GM23338 (cell line): ENCODE measurements at regions not wholly inside any gene's neighbourhood (a gene's known extent, or its start where the extent isn't known, plus 50 kb on each side); places are given as distances from the start of the nearest gene placed in this dataset.

Experiments
- ATAC-seq: fragments of 200-7000 bp; cut with Tn5 transposase; 3 replicates; pipeline ENCODE4 v1.9.1; 2020
- DNase-seq: peaks from one replicate; pipeline ENCODE4 v3.0.0-alpha.2; 2015; ENCODE audit warnings: low spot score
- H2AFZ ChIP-seq: fragments of 200-600 bp; sonication (generic); 2 replicates; pipeline ENCODE4 v1.8.0; 2016; ENCODE audit warnings: antibody characterized with exemption, mild to moderate bottlenecking, moderate library complexity
- H3F3A ChIP-seq: fragments of 200-600 bp; sonication (generic); replicated peaks from 2 replicates; pipeline ENCODE4 v1.8.0; 2017; ENCODE audit warnings: antibody characterized with exemption, mixed run types, low read depth
- H3K27ac ChIP-seq: fragments of 200-600 bp; sonication (generic); 2 replicates; pipeline ENCODE4 v1.6.1; 2016; ENCODE audit warnings: low read depth
- H3K27me3 ChIP-seq: fragments of 200-600 bp; sonication (generic); 2 replicates; pipeline ENCODE4 v1.8.0; 2016; ENCODE audit warnings: mild to moderate bottlenecking, mixed run types, moderate library complexity; ENCODE audit not compliant: insufficient read depth
- H3K36me3 ChIP-seq: fragments of 200-600 bp; sonication (generic); 2 replicates; pipeline ENCODE4 v1.8.0; 2016; ENCODE audit warnings: mild to moderate bottlenecking; ENCODE audit not compliant: insufficient read depth
- H3K4me1 ChIP-seq: fragments of 200-600 bp; sonication (generic); 2 replicates; pipeline ENCODE4 v1.8.0; 2016; ENCODE audit warnings: mild to moderate bottlenecking, moderate library complexity; ENCODE audit not compliant: insufficient read depth
- H3K4me2 ChIP-seq: fragments of 200-600 bp; sonication (generic); 2 replicates; pipeline ENCODE4 v1.7.1; 2017; ENCODE audit warnings: mixed run types
- H3K4me3 ChIP-seq: fragments of 200-600 bp; sonication (generic); 2 replicates; pipeline ENCODE4 v1.6.1; 2016; ENCODE audit warnings: mixed run types
- H3K79me2 ChIP-seq: fragments of 200-600 bp; sonication (generic); replicated peaks from 2 replicates; pipeline ENCODE4 v1.8.0; 2017; ENCODE audit warnings: mild to moderate bottlenecking; ENCODE audit not compliant: insufficient read depth
- H3K9me2 ChIP-seq: fragments of 200-600 bp; sonication (generic); 2 replicates; pipeline ENCODE4 v1.8.0; 2017; ENCODE audit not compliant: insufficient read depth
- H4K20me1 ChIP-seq: fragments of 200-600 bp; sonication (generic); replicated peaks from 2 replicates; pipeline ENCODE4 v1.8.0; 2017; ENCODE audit warnings: mild to moderate bottlenecking; ENCODE audit not compliant: insufficient read depth
- H3K27ac Mint-ChIP-seq: 2 replicates; pipeline ENCODE4 v1.8.0; 2020; ENCODE audit warnings: inconsistent platforms, mild to moderate bottlenecking, moderate library complexity, mixed read lengths
- H3K27me3 Mint-ChIP-seq: 3 replicates; pipeline ENCODE4 v1.8.0; 2022; ENCODE audit warnings: low read depth, mild to moderate bottlenecking, moderate library complexity, mixed read lengths, inconsistent platforms; ENCODE audit not compliant: insufficient read depth, poor library complexity
- H3K36me3 Mint-ChIP-seq: 3 replicates; pipeline ENCODE4 v1.8.0; 2021; ENCODE audit warnings: low read depth, mild to moderate bottlenecking, inconsistent platforms, moderate library complexity, mixed read lengths
- H3K4me1 Mint-ChIP-seq: 3 replicates; pipeline ENCODE4 v1.8.0; 2020; ENCODE audit warnings: mild to moderate bottlenecking, inconsistent platforms, mixed read lengths
- H3K4me3 Mint-ChIP-seq: 3 replicates; pipeline ENCODE4 v1.8.0; 2021; ENCODE audit warnings: moderate library complexity, mild to moderate bottlenecking, inconsistent platforms, mixed read lengths
- H3K9me3 Mint-ChIP-seq: 3 replicates; pipeline ENCODE4 v1.8.0; 2020; ENCODE audit warnings: moderate library complexity, mild to moderate bottlenecking, inconsistent platforms, mixed read lengths
- CREB1 ChIP-seq: fragments of 250-450 bp; sonication (Bioruptor Pico); IDR thresholded peaks from 2 replicates; pipeline ENCODE4 v1.5.0; 2020; ENCODE audit warnings: low read depth, mild to moderate bottlenecking, moderate library complexity
- EZH2 ChIP-seq: fragments of 200-600 bp; sonication (generic); IDR thresholded peaks from one replicate; pipeline ENCODE4 v1.8.0; 2017; ENCODE audit warnings: antibody characterized with exemption, mild to moderate bottlenecking, low read depth; ENCODE audit not compliant: unreplicated experiment
- EZH2phosphoT487 ChIP-seq: fragments of 200-600 bp; sonication (generic); IDR thresholded peaks from one replicate; pipeline ENCODE4 v1.8.1; 2018; ENCODE audit warnings: antibody characterized with exemption; ENCODE audit not compliant: unreplicated experiment
- JUNB ChIP-seq: IDR thresholded peaks from one replicate; pipeline ENCODE4 v1.6.1; 2016; ENCODE audit warnings: antibody characterized with exemption; ENCODE audit not compliant: unreplicated experiment
- POLR2AphosphoS5 ChIP-seq: IDR thresholded peaks from 2 replicates; pipeline ENCODE4 v1.6.1; 2016; ENCODE audit warnings: antibody characterized with exemption, low read depth
- ZNF114 ChIP-seq: fragments of 250-450 bp; sonication (Bioruptor Pico); IDR thresholded peaks from 2 replicates; pipeline ENCODE4 v1.5.0; 2020; ENCODE audit warnings: mild to moderate bottlenecking, moderate library complexity
- ZNF331 ChIP-seq: fragments of 250-450 bp; sonication (Bioruptor Pico); IDR thresholded peaks from 2 replicates; pipeline ENCODE4 v1.5.0; 2020; ENCODE audit warnings: low read depth, mild to moderate bottlenecking, moderate library complexity
- TF ChIP-seq, protein P1 (sequence below): fragments of 250-450 bp; sonication (Bioruptor Pico); IDR thresholded peaks from 2 replicates; pipeline ENCODE4 v1.5.0; 2020; ENCODE audit warnings: mild to moderate bottlenecking, moderate library complexity
- TF ChIP-seq, protein P2 (sequence below): IDR thresholded peaks from one replicate; pipeline ENCODE4 v1.6.1; 2018; ENCODE audit warnings: antibody characterized with exemption; ENCODE audit not compliant: unreplicated experiment
- TF ChIP-seq, protein P3 (sequence below): IDR thresholded peaks from 2 replicates; pipeline ENCODE4 v1.6.1; 2016; ENCODE audit warnings: antibody characterized with exemption

DNA sequence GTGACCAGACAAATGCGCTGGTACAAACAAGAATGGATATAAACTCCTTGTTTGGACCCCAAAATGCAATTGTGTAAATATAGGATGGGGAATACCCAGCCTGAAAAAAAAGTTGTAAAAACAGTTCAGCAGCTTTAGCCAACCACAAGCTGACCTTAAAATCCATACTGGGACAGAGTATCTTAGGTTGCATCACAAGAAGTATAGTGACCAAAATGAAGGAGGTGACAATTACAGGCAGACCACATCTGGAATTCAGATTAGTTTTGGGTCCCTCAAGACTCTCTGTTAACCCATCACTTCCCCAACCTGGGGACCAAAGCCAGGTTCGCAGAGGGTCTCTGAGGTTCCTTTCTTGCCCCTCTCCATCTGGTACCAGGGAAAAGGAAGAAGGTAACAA is 115.9 kb upstream of the PRR20G start:
- H3K27ac Mint-ChIP-seq, result no peak overlapping the region

More for the DNA sequence above, 115.9 kb upstream of the PRR20G start:
- no peaks in the 10 kb centered on the region for H4K20me1 ChIP-seq
- H3K4me2 ChIP-seq, result no peak overlapping the region
- Mint-ChIP-seq H3K27me3 (peaks cover 6% of the 10 kb centered on the region), H3K4me1 (peaks cover 21% of the 10 kb centered on the region), H3K4me3 (no peak overlapping the region), H3K36me3 (no peaks in the 10 kb centered on the region), H3K9me3 (peaks cover 3% of the 10 kb centered on the region; the same call in 1 of the 3 replicates)
- TF ChIP-seq JUNB (no peak), POLR2AphosphoS5 (no peak), ZNF331 (no peak), CREB1 (CRISPR knock-in tag) (no peak), EZH2phosphoT487 (no peak), EZH2 (no peak), ZNF114 (no peak)
- TF ChIP-seq, protein P1, sequence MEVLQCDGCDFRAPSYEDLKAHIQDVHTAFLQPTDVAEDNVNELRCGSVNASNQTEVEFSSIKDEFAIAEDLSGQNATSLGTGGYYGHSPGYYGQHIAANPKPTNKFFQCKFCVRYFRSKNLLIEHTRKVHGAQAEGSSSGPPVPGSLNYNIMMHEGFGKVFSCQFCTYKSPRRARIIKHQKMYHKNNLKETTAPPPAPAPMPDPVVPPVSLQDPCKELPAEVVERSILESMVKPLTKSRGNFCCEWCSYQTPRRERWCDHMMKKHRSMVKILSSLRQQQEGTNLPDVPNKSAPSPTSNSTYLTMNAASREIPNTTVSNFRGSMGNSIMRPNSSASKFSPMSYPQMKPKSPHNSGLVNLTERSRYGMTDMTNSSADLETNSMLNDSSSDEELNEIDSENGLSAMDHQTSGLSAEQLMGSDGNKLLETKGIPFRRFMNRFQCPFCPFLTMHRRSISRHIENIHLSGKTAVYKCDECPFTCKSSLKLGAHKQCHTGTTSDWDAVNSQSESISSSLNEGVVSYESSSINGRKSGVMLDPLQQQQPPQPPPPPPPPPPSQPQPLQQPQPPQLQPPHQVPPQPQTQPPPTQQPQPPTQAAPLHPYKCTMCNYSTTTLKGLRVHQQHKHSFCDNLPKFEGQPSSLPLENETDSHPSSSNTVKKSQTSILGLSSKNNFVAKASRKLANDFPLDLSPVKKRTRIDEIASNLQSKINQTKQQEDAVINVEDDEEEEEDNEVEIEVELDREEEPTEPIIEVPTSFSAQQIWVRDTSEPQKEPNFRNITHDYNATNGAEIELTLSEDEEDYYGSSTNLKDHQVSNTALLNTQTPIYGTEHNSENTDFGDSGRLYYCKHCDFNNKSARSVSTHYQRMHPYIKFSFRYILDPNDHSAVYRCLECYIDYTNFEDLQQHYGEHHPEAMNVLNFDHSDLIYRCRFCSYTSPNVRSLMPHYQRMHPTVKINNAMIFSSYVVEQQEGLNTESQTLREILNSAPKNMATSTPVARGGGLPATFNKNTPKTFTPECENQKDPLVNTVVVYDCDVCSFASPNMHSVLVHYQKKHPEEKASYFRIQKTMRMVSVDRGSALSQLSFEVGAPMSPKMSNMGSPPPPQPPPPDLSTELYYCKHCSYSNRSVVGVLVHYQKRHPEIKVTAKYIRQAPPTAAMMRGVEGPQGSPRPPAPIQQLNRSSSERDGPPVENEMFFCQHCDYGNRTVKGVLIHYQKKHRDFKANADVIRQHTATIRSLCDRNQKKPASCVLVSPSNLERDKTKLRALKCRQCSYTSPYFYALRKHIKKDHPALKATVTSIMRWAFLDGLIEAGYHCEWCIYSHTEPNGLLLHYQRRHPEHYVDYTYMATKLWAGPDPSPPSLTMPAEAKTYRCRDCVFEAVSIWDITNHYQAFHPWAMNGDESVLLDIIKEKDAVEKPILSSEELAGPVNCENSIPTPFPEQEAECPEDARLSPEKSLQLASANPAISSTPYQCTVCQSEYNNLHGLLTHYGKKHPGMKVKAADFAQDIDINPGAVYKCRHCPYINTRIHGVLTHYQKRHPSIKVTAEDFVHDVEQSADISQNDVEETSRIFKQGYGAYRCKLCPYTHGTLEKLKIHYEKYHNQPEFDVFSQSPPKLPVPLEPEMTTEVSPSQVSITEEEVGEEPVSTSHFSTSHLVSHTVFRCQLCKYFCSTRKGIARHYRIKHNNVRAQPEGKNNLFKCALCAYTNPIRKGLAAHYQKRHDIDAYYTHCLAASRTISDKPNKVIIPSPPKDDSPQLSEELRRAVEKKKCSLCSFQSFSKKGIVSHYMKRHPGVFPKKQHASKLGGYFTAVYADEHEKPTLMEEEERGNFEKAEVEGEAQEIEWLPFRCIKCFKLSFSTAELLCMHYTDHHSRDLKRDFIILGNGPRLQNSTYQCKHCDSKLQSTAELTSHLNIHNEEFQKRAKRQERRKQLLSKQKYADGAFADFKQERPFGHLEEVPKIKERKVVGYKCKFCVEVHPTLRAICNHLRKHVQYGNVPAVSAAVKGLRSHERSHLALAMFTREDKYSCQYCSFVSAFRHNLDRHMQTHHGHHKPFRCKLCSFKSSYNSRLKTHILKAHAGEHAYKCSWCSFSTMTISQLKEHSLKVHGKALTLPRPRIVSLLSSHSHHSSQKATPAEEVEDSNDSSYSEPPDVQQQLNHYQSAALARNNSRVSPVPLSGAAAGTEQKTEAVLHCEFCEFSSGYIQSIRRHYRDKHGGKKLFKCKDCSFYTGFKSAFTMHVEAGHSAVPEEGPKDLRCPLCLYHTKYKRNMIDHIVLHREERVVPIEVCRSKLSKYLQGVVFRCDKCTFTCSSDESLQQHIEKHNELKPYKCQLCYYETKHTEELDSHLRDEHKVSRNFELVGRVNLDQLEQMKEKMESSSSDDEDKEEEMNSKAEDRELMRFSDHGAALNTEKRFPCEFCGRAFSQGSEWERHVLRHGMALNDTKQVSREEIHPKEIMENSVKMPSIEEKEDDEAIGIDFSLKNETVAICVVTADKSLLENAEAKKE (CRISPR knock-in tag), result no peak
- TF ChIP-seq, protein P2, sequence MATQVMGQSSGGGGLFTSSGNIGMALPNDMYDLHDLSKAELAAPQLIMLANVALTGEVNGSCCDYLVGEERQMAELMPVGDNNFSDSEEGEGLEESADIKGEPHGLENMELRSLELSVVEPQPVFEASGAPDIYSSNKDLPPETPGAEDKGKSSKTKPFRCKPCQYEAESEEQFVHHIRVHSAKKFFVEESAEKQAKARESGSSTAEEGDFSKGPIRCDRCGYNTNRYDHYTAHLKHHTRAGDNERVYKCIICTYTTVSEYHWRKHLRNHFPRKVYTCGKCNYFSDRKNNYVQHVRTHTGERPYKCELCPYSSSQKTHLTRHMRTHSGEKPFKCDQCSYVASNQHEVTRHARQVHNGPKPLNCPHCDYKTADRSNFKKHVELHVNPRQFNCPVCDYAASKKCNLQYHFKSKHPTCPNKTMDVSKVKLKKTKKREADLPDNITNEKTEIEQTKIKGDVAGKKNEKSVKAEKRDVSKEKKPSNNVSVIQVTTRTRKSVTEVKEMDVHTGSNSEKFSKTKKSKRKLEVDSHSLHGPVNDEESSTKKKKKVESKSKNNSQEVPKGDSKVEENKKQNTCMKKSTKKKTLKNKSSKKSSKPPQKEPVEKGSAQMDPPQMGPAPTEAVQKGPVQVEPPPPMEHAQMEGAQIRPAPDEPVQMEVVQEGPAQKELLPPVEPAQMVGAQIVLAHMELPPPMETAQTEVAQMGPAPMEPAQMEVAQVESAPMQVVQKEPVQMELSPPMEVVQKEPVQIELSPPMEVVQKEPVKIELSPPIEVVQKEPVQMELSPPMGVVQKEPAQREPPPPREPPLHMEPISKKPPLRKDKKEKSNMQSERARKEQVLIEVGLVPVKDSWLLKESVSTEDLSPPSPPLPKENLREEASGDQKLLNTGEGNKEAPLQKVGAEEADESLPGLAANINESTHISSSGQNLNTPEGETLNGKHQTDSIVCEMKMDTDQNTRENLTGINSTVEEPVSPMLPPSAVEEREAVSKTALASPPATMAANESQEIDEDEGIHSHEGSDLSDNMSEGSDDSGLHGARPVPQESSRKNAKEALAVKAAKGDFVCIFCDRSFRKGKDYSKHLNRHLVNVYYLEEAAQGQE, result no peak
- TF ChIP-seq, protein P3, sequence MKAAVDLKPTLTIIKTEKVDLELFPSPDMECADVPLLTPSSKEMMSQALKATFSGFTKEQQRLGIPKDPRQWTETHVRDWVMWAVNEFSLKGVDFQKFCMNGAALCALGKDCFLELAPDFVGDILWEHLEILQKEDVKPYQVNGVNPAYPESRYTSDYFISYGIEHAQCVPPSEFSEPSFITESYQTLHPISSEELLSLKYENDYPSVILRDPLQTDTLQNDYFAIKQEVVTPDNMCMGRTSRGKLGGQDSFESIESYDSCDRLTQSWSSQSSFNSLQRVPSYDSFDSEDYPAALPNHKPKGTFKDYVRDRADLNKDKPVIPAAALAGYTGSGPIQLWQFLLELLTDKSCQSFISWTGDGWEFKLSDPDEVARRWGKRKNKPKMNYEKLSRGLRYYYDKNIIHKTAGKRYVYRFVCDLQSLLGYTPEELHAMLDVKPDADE, result no peak
- DNase-seq (no peak), ATAC-seq (no peak)
- H3F3A ChIP-seq, result no peaks in the 10 kb centered on the region
- H2AFZ ChIP-seq, result no peak overlapping the region
- H3K79me2 ChIP-seq, result no peaks in the 10 kb centered on the region
- H3K4me3 ChIP-seq, result no peak overlapping the region
- H3K9me2 ChIP-seq, result no peaks in the 10 kb centered on the region
- 0 out of 2 replicates have a peak, but pooled peaks cover 3% of the 10 kb centered on the region for H3K4me1 ChIP-seq
- no peaks in the 10 kb centered on the region for H3K36me3 ChIP-seq
- H3K27ac ChIP-seq, result no peak overlapping the region
- H3K27me3 ChIP-seq, result no peaks in the 10 kb centered on the region
